HG03039 (cell line): ENCODE measurements at regions not wholly inside any gene's neighbourhood (a gene's known extent, or its start where the extent isn't known, plus 50 kb on each side); places are given as distances from the start of the nearest gene placed in this dataset.
"Not testable (repeated sequence)": the region's sequence is repeated elsewhere in the genome, so short reads cannot be mapped to it uniquely, and the experiment has no call there.

Experiments
- ATAC-seq: cut with Tn5 transposase; IDR thresholded peaks from one replicate; pipeline ENCODE4 v1.9.1; 2021; ENCODE audit warnings: mild to moderate bottlenecking, moderate library complexity; ENCODE audit not compliant: unreplicated experiment

DNA sequence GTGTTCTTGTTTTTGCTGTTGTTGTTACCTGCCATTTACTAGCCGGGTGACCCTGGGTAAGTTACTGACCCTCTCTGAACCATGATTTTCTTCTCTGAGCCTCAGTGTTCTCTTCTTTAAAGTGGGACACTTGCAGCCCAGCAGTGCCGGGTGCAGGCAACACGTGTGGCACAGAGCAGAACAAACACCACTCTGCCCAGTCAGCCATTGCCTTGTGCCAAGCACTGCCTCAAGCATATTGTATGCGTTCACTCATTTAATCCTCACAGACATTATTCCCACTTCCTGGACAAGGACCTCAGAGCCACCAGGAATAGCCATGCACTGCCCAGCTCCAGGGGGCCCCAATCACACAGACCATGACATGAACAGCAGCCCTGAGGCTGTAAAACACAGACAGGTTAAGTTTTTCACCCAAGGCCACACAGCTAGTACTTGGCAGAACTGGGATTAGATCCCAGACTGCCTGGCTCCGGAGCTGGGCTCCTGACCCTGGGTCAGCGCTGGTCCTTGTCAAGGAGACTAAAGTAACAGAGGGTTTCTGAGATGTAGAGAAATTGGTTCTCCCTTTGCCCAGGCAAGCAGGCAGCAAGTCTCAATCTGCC is 74.0 kb upstream of the PTPN1 start:
- no peak for ATAC-seq

- ATAC-seq = no peak
Observed at GRCh38 chr20:50436696-50437095, 73.5 kb upstream of the PTPN1 start.

DNA sequence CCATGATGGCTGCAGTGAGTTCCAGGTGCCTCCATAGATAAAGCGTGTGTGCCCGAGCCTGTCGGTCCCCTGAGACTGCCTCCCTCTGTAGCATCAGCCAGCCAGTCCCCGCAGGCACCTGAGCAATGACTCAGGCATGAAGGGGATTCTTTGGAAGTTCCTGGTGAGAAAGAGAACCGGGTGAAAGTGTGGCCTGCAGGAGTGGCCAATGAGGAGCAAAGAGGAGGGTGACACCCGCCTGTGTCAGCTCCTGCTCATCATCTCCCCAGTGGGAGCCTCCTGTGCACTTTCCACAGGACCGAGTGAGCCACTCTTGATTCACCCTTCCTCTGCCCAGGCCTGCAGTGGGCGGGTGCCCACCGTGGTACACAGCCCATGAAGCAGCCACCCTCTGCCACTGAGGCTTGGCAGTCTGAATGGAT is 71.2 kb upstream of the PTPN1 start:
- no peak for ATAC-seq

- no peak for ATAC-seq
Observed at GRCh38 chr20:50439539-50440453, 70.4 kb upstream of the PTPN1 start.

DNA sequence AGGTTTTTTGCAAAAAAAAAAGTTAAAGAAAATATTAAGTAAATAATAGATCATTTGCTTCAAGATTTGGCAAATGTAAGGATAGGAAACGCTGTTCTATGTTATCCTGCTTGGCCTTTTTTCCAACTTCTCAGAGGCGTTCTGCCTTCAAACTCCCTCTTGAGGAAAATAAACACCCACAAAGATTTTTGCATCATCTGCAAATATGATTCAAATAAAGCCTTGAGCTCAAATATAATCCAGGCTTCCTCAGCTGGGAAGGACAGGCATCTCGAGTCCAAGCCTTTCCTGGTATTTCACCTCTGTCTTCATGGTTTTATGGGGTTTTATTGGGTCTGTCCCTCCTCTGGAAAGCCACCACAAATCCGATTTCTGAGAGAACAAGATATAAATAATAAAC is 67.7 kb upstream of the PTPN1 start:
- no peak for ATAC-seq

DNA sequence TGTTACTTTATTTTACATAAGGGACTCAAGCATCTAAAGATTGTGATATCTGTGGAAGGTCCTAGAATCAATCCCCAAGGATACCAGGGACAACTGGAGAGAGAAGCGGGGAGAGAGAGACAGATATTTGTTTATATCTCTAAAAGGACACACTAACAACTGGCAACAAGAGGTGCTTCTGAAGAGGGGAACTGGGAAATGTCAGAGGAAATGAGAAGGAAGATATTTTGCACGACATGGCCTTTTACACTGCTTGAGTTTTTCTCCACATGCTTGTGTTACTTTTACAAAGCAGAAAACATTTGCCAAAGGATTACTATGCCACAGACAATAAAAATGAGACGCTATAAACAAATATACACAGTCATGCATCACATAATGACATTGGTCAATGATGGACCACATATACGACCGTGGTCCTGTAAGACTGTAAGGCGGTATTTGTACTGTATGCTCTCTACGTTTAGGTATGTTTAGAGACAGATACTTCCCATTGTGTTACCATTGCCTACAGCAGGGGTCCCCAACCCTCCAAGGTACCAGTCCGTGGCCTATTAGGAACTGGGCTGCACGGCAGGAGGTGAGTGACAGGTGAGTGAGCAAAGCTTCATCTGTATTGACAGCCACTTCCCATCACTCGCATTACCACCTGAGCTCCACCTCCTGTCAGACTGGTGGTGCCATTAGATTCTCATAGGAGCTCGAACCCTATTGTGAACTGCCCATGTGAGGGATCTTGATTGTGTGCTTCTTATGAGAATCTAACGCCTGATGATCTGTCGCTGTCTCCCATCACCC is 64.6 kb upstream of the PTPN1 start:
- ATAC-seq = no peak

DNA sequence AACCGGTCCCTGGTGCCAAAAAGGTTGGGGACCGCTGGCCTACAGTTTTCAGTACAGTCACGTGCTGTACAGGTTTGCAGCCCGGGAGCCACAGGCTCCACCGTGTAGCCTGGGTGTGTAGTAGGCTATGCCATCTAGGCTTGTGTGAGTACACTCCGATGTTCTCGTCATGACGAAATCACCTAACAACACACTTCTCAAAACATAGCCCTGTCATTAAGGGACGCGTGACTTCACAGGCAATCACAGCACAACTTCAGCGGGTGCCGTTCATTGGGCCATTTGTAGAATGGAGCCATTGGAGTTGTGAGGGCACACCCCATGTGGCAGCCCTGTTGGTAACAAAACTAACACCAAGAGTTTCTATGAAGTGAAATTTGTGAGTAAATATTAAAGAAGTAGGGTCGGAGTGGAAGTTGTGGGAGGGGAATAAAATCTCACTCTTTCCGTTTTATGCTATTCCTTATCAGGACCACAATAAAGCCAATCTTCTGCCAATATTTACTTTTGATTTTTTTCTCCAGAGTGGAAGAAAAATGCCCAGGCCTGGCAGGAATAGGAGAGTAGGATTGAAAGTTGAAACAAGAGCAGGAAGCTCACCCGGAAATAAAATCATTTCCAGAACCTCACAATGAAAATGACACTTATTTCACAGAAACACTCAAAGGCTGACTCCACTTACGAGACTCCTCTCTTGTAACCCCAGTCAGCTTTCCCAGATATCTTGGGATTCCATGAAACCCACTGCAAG is 63.7 kb upstream of the PTPN1 start:
- no peak for ATAC-seq

GRCh38 chr20:50447102-50447804 is 62.9 kb upstream of the PTPN1 start:
- ATAC-seq = no peak

GRCh38 chr20:50447817-50448216 is 62.4 kb upstream of the PTPN1 start:
- no peak for ATAC-seq

- not testable (repeated sequence) for ATAC-seq
Observed at GRCh38 chr20:50448625-50449403, 61.4 kb upstream of the PTPN1 start.

DNA sequence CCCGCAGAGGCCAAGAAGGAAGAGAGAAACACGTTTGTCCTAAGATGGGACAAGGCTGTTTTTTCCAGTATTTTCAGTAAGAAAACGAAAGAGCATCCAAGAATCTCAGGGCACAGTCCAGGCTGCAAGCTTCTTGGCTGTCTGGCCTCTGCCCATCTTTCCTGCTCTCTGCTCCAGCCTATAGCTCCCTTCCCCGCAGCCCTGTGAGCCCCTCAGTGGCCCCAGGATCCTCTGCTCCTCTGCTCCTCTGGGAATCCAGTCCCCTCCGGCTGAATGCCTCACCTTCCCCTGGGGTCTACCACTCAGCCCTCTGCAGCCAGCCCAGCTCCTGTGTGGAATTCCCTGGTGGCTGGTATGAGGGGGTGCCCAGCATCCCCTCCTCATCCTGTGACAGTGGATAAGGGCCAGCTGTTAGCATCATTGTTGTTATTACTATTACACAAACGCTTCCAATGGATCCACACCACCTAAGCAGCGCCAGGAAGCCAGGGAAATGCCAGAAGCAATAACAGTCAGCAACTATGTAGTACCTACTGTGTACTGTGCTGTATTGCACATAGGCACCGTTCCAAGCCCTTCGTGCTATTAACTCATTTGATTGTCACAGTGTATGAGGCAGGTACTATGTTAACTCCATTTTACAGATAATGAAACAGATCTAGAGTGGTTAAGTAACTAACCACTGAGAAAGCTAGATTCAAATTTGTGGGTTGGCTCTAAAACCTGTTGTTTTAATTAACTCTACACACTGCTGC is 60.3 kb upstream of the PTPN1 start:
- ATAC-seq = peak; percentile 42

DNA sequence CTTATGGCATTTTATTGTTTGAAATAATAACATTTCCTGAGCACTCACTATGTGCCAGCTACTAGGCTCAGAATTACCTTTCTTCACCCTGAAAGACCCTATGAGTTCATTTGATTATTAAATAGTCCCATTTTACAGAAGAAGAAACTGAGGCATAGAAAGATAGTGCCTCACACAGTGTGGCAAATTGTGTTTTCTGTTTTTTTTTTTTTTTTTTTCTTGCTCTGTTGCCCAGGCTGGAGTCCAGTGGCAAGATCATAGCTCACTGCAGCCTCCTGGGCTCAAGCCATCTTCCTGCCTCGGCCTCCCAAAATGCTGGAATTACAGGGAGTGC is 59.7 kb upstream of the PTPN1 start:
- ATAC-seq = no peak

DNA sequence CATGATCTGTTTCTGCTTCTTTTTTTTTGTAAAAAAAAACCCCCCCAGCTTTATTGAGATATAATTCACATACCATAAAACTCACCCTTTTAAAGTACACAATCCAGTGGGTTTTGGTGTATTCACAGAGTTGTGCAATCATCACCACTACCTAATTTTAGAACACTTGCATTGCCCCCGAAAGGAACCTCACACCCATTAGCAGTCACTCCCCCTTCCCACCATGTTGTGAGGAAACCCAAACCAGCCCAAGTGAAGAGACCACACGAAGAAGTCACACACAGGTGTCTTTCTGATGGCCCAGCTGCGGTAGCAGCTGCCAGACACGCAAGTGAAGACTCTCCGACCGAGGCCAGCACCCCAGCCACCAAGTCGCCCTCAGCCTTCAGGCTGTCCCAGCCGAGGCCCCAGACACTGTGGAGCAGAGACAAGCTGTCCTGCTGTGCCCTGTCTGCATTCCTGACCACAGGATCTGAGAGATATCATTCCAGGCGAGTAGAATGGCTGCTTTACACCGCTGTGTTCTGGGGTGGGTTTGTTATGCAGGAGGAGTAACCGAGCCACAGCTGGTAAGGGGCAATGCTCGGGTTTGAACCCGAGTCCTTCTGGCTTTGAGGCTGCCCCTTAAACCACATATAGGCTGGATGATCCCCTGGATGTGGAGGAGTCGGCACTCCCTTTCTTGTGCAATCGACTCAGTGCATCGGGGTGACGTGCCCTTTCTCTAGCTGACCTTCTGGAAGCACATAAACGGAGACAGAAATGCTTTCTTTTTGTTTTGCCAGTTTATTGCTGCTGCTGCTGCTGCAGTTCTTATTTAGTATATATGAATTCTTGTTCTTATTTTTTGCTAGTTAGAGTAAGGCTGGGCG is 59.1 kb upstream of the PTPN1 start:
- ATAC-seq = peak; percentile 65

- ATAC-seq = not testable (repeated sequence)
Observed at GRCh38 chr20:50451792-50452425, 58.3 kb upstream of the PTPN1 start.

GRCh38 chr20:50453533-50454244 is 56.5 kb upstream of the PTPN1 start:
- no peak for ATAC-seq

DNA sequence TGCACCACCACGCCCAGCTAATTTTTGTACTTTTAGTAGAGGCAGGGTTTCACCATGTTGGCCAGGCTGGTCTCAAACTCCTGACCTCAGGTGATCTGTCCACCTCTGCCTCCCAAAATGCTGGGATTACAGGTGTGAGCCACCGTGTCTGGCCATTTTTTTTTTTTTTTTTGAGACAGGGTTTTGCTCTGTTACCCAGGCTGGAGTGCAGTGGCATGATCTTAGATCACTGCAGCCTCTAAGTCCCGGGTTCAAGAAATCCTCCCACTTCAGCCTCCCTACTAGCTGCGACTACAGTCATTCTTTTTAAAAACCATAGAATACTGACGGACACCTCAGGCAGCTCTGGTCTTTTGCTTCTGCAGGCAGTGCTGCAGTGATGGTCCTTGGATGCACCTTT is 54.9 kb upstream of the PTPN1 start:
- not testable (repeated sequence) for ATAC-seq
